ENCODE measurements at regions not wholly inside any gene's neighbourhood (a gene's known extent, or its start where the extent isn't known, plus 50 kb on each side); places are given as distances from the start of the nearest gene placed in this dataset.

DNA sequence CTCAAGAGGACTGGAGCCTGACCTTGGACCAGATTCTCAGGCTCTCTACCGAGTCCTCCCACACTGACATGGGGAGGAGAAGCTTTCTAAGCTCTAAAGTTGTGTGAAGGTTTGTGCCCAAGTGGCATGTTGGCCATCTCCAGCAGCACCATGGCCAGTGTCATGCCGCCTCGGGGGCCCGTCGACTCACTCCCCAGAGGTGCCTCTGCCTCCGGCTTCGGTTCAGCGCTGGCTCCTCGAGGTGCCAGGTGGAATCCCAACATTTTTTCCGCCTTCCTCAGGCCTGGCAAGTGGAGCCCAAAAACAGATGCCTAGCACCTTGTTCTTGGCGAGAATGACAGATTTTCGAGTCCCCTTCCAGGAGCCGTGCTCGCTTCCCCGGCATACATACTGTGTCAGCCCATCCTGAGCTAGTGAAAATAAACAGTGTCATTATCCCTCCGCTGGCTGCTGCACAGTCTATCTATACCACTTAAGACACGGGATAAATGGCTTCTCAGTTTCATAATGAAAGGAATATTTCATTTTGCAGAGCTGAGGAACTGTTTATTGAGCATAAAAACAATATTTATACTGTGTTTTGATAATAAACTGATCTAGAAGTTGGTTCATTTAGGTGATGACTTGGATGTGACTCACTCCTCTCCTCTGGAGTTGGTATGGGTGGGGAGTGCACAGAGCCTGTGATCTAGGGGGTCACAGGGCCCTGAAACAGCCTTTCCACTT is 328.5 kb upstream of the TLE3 start:
- no peak overlapping the region for H3K4me3 ChIP-seq (ENCODE audit: low read length)
- TF ChIP-seq ZNF274 (IDR thresholded peaks at IDR 0.05; ENCODE audit: low read depth, low read length): no peak

- no peak for TF ChIP-seq ZNF274 (IDR thresholded peaks at IDR 0.05; ENCODE audit: low read depth, low read length)
- no peak overlapping the region for H3K4me3 ChIP-seq (ENCODE audit: low read length)
These were observed 327.3 kb upstream of the TLE3 start for GRCh38 chr15:70424937-70425411.

GRCh38 chr15:70423267-70423666 is 325.6 kb upstream of the TLE3 start:
- H3K4me3 ChIP-seq (ENCODE audit: low read length): no peak overlapping the region
- no peak for TF ChIP-seq ZNF274 (IDR thresholded peaks at IDR 0.05; ENCODE audit: low read depth, low read length)

- no peak for TF ChIP-seq ZNF274 (IDR thresholded peaks at IDR 0.05; ENCODE audit: low read depth, low read length)
- H3K4me3 ChIP-seq (ENCODE audit: low read length): no peak overlapping the region
These were observed 324.6 kb upstream of the TLE3 start for GRCh38 chr15:70422342-70422741.

- no peak overlapping the region for H3K4me3 ChIP-seq (ENCODE audit: low read length)
- no peak for TF ChIP-seq ZNF274 (IDR thresholded peaks at IDR 0.05; ENCODE audit: low read depth, low read length)
These were observed 323.3 kb upstream of the TLE3 start for GRCh38 chr15:70420948-70421482.

GRCh38 chr15:70420086-70420947 is 322.6 kb upstream of the TLE3 start:
- H3K4me3 ChIP-seq (ENCODE audit: low read length): no peak overlapping the region
- TF ChIP-seq ZNF274 (IDR thresholded peaks at IDR 0.05; ENCODE audit: low read depth, low read length): no peak

DNA sequence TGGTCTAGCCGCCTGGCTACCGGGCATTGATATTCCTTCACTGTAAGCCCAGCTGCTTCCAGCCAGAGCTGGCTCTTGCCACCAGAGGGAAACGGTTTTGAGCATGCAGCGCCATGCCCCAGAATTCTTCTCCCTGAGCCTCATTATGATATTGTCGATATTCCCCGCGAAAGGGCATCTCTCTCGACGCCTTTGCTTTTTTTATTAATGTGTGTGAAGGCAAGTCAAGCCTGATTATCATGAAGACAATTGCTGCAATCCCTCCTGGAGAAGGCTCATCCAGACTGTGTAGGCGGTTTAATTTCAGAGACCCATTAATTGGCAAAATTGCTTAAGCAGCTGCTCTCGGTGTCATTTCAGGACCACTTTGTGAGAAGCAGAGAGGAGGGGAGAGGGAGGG is 321.2 kb upstream of the TLE3 start:
- no peak for TF ChIP-seq ZNF274 (IDR thresholded peaks at IDR 0.05; ENCODE audit: low read depth, low read length)
- H3K4me3 ChIP-seq (ENCODE audit: low read length): no peak overlapping the region

DNA sequence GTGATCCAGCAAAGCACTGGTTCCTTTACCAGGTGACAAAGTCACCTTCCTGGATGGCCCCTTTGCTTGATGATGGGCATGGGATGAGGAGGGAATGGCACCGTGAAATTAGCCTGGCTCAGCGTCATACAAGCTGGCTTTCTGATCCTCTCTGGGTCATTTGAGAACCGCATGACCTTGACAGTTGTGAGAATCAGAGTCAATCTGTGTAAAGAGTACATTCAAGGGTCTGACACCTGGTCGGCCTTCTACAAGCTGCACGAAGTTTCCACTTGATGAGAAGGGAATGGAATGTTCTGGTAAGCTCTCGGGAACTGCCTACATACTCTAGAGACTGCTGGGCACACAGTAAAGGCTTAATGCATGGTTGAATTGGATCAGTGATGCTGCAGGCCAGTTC is 319.8 kb upstream of the TLE3 start:
- no peak for TF ChIP-seq ZNF274 (IDR thresholded peaks at IDR 0.05; ENCODE audit: low read depth, low read length)
- no peak overlapping the region for H3K4me3 ChIP-seq (ENCODE audit: low read length)

DNA sequence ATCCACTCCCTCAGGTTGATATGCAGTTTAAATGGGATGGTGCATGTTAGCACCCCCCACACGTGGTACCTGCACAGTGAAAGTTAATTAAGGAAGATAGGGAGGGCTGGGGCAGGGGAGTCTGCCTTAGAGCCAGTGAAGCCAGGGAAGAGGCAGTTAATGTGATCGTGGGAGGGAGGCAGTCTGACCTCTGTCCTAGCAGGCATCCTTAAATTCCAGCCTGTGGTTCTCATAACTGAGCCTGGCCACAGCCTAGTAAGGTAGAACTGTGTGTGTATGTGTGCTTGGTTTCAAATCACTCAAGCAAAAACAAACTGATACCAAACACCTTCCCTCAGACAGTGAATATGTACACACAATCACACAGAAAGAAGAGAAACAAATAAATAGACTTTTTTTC is 319.1 kb upstream of the TLE3 start:
- TF ChIP-seq ZNF274 (IDR thresholded peaks at IDR 0.05; ENCODE audit: low read depth, low read length): no peak
- H3K4me3 ChIP-seq (ENCODE audit: low read length): no peak overlapping the region

- no peak overlapping the region for H3K4me3 ChIP-seq (ENCODE audit: low read length)
- TF ChIP-seq ZNF274 (IDR thresholded peaks at IDR 0.05; ENCODE audit: low read depth, low read length): no peak
These were observed 317.7 kb upstream of the TLE3 start for GRCh38 chr15:70415398-70415797.

DNA sequence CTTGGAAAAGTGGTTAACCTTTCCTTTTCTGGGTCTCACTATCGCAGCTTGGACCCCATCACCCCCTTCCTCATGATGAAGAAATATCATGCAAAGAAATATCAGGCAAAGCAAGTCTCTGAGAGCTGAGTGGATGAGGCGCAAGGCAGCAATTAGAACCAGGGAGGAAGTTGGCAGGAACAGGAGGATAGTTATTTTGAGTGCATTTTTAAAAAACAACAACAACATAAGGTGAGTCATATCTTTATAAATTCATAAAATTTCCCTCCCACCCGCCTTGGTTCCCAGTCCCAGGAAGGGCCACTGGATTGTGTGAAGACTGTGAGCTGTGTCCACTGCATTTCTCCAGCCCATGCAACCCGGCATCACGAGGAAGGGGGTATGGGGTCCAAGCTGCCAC is 316.9 kb upstream of the TLE3 start:
- no peak overlapping the region for H3K4me3 ChIP-seq (ENCODE audit: low read length)
- no peak for TF ChIP-seq ZNF274 (IDR thresholded peaks at IDR 0.05; ENCODE audit: low read depth, low read length)

GRCh38 chr15:70412794-70413193 is 315.1 kb upstream of the TLE3 start:
- TF ChIP-seq ZNF274 (IDR thresholded peaks at IDR 0.05; ENCODE audit: low read depth, low read length): no peak
- H3K4me3 ChIP-seq (ENCODE audit: low read length): no peak overlapping the region

DNA sequence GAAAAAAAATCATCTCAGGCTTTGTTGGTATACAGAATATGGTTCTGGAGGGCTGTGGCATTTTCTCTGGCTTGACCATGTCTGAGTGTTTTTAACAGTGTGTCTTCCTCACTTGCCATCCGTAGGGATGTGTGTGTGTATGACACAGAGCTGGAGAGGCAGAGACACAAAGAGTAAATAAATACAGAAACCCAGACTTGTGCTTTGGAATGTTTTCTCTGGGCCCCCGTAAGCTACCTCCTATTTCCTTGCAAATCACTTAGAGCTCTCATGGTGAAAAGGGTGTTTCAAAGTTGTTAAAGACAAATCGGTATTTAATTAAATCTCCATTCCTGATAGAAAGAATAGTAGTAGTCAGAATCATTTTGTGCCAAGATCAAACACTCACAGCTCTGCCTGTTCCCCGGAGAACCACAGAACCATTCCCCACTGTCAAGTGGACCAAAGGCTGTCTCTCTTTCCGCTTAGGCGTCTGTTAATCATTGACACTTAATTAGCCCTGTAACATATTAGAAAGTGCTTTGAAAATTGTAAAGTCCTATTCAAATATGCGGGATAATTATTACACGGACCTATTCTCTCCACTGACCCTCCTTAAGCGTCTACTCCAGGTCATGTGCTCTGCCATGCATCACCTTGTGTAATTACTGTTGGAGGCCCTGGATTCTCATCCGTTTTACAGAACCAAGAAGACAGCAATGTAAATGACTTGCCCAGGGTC is 313.6 kb upstream of the TLE3 start:
- no peak for TF ChIP-seq ZNF274 (IDR thresholded peaks at IDR 0.05; ENCODE audit: low read depth, low read length)
- H3K4me3 ChIP-seq (ENCODE audit: low read length): no peak overlapping the region

DNA sequence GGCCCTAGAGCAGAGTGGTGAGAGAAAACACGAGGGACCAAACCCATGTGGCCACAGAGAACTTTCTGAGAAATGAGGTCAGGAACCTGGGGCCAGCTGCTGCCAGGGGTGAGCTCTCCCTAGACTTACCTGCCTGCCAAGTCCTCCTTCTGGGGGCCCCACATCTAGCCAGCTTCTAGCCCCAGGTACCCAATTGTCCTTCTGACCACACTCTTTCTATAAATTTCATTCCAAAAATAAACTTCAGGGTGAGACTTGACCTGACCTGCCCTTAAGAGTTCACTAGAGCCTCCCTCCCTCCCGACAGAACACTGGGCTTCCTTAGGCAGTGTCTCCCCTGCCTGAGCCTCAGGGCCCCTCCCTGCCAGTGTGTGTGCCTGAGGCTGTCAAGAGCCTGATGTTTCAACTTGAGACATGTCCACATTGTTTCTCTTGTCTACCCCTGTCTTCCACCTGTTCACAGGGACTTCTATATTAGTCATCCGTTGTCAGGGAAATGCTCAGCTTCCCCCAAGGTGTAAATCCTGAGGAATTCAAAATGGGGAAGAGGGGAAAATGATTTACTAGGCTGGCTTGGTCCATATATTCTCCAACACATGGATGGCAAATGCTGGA is 312.8 kb upstream of the TLE3 start:
- no peak for TF ChIP-seq ZNF274 (IDR thresholded peaks at IDR 0.05; ENCODE audit: low read depth, low read length)
- no peak overlapping the region for H3K4me3 ChIP-seq (ENCODE audit: low read length)
